GM18520 (cell line): ENCODE measurements at regions not wholly inside any gene's neighbourhood (a gene's known extent, or its start where the extent isn't known, plus 50 kb on each side); places are given as distances from the start of the nearest gene placed in this dataset.
"Not testable (repeated sequence)": the region's sequence is repeated elsewhere in the genome, so short reads cannot be mapped to it uniquely, and the experiment has no call there.

Experiments
- ATAC-seq: cut with Tn5 transposase; IDR thresholded peaks from one replicate; pipeline ENCODE4 v1.9.1; 2021; ENCODE audit not compliant: unreplicated experiment

DNA sequence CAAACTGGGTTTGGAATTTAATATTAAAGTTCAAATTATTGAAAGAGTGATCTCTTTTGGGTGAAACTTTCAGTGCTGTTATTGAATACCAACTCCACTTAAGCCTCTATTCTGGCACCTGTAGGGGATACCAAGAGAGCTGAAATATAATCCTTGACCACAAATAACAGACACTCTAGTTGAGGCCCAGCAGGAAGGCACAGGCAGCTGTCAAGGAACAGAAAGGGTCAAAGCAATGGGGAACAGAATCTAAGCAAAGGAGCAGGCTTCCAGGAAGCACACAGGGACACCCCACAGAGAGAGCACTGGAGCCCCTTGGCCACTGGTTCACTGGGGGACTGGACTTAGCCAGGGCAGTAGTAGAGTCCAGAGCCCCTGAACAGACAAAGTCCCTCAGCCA, 120.9 kb upstream of the SFSWAP start:
- no peak for ATAC-seq

DNA sequence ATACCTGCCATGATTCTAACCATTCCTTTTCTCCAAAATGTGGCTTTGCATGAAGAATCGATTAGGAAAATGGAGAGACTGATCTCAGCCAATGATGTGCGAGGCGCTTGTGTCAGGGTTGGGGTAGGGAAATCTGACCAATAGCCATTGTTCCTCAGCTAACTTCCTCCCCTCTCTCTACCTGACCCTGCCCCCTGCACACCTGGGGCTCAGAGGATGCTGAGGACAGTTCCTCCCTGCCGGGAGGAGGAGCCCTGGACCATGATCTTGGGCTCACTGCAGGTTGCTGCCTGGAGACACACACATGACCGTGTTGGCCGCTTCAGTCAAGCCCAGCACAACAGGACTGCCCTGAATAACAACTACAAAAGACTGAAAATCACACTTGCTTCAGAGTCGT, 119.8 kb upstream of the SFSWAP start:
- ATAC-seq = no peak

DNA sequence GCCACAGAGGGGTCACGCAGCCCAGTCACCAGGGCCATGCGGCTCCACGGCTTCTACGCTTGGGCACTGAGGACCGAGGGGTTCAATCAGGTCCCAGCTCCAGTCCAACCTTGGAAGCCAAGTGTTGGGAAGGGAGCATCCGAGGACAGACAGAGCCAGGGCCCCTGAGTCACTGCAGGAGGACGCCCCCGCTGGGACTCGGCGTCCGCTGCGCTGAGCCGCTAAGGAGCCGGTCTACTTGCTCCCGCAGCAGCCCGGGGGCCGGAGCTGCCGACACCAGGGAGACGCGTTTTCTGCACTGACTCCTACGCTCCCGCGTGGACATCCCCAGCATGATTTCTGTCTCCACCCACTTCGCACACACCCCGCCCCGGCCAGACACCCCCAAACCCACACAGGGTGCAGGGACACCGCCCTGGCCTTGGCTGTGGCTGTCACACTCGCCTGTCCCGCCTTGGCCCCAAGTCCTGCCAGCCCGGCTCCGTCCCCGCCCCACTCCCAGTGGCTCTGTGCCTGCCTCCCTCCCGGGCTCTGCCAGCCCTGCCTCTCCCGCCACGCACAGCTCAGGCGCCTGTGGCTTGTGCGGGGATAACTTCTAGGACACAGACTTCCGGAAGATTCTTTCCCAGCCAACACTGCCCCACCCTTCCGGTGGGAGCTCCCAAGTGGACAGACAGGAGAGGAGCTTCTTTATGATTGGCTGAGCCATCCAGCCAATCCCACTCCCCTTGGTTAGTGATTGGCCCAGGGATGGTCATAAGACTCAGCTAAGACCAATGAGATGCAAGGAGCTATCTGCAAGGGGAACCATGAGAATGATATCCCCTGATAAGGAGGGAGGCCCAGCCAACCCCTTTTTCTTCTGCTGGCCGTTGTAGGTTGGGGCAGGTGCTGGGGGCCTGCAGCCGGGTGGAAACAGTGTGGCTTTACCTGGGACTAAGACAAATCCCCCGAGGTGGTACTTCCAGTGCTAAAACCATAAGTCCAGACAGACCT, 118.9 kb upstream of the SFSWAP start:
- ATAC-seq = no peak

DNA sequence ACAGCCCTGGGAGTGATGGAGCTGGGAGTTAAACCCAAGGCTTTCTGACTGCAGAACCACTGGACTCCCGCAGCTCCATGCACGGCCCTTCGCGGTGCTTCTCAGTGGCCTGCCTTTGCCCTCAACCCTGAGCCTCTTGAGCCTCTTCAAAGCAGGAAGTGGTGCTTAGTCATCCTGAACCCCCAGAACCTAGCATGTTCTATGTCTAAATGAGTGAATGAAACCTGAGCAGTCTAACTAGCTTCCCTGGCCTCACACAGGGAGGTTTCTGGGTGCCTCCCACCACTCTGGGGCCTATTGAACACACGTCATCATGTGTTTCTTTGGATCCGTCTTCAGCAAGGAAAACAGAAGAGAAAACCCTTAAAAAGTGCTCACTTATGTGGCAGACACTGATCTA, 117.9 kb upstream of the SFSWAP start:
- peak; percentile 91 for ATAC-seq

DNA sequence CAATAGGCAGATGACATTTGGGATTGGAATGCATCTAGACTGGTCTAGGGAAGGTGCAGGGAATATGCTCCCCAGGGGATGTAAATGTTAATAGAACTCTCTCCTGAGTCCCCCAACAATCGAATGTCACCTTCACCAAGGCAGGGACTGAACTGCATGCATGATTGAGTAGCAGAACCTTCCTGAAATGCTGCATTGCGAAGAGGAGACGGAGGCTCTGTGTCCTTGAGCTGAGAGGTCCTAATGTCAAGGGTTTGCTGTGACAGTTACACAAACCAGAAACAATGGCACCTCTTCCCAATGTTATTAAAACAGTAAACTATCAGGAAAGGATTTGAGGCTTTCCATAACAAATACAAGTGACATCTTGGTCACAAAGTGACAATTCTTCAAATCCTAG, 117.5 kb upstream of the SFSWAP start:
- ATAC-seq = no peak

DNA sequence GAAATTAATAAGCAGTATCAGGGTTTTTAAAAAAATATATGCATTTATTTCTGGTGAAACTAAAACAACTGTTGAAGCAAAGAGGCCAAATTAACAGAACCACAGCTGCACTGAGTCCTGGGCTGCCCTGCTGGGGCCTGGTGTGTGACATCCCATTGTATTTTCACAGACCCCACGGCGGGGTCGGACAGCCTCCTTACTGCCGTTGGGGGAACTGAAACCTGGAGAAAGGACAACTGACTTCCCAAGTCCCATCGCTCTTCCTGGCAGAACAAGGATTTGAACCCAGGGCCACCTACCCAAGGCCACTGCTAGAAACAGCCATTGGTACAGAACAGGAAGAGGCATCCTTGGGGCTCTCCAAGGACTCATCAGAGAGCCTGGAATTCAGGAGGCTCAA, 114.8 kb upstream of the SFSWAP start:
- no peak for ATAC-seq

DNA sequence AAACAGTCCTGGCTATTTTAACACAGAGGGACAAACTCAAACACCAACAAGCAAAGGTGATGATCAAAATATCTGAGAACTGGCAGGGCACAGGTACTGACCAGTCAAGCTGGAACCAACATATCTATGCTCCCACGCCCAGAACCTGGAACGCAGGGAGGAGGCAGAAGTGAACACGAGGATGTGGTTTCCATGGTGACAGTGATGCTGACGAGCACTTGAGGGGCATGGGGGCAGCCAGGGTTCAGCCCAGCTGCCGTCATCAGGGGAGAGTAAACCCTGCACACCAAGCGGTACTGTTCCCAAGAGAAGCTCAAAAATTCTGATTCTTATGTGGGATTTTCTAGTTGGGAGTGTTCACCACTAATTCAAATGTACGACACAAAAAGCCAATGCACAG, 113.6 kb upstream of the SFSWAP start:
- ATAC-seq = no peak

DNA sequence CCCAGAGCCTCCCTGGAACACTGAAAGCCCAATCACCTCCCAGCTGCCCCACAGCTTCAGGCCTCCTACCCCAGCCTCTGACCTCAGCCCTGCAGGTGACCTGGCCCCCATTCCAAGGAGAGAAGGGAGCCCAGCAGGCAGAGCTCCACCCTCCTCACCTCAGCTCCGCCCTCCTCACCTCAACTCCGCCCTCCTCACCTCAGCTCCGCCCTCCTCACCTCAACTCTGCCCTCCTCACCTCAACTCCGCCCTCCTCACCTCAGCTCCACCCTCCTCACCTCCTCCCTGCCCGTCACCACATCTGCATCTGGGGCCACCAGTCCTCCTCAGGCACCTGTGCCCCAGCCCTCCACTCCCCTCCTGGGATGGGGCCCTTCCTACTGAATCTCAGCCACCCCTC, 112.2 kb upstream of the SFSWAP start:
- ATAC-seq = no peak

DNA sequence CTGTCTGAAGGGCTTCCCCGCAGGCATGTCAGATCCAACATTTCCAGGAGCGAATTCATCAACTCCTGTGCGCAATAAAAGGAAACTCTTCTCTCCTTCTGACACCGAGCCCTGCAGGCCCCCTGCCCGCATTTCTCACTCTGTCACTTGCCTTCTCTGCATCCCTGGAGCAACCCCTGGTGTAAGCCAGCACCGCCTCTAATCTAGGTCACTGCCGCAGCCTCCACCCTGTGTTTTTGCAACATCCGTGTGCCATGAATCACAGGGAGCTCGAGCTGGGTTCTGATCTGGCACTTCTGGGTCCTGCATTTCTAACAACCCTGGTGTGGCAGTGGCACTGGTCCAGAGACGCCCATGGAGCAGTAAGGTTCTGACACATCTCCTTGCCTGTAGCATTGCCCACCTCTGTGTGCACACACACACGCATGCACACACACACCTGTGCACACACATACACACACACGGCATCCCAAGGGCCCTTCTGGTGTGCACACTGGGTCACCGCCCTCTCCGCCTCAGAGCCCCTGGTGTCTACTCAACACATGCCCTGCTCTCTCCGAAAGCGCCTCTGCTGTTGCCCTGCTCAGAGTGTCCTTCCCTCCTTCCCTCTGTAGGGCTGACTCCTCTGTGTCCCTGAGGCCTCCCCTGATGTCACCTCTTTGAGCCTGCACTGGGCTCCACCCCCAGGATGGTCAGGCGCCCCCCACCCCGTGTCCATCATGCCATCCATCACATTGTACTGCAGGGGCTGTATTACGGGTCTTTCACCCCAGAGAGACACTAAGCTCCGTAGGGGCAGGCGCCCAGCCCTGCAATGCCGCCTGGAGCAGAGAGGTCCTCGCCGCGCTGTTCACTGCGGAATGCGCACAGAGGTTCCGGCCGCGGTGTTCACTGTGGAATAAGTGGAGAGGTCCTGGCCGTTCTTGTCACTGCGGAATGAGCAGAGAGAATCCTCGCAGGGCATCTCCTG, 111.4 kb upstream of the SFSWAP start:
- ATAC-seq = no peak

DNA sequence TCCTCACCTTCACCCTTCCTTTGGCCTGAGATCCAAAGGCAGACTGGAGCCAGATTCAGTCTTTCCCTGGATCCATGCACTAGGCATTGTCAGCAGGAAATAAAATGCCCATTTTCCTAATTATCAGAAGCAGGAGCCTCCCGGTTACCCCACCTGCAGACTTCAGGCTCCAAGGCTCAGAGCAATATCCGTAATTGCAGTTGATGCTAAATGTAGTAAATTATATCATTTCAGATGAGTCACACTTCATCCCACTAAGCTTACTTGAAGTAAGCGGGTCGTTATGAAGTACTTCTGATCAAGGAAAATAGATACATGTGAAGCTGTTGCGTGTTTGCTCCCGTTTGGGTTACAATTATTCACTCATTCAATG, 110.7 kb upstream of the SFSWAP start:
- no peak for ATAC-seq

DNA sequence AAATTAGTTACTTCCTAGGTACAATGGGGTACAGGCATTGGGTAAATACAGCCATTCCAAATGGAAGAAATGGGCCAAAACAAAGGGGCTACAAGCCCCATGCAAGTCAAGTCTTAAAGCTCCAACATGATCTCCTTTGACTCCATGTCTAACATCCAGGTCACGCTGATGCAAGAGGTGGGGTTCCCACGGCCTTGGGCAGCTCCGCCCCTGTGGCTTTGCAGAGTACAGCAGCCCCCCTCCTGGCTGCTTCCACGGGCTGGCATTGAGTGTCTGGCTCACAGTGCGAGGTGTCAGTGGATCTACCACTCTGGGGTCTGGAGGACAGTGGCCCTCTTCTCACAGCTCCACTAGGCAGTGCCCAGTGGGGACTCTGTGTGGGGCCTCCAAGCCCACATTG, 109.4 kb upstream of the SFSWAP start:
- not testable (repeated sequence) for ATAC-seq

DNA sequence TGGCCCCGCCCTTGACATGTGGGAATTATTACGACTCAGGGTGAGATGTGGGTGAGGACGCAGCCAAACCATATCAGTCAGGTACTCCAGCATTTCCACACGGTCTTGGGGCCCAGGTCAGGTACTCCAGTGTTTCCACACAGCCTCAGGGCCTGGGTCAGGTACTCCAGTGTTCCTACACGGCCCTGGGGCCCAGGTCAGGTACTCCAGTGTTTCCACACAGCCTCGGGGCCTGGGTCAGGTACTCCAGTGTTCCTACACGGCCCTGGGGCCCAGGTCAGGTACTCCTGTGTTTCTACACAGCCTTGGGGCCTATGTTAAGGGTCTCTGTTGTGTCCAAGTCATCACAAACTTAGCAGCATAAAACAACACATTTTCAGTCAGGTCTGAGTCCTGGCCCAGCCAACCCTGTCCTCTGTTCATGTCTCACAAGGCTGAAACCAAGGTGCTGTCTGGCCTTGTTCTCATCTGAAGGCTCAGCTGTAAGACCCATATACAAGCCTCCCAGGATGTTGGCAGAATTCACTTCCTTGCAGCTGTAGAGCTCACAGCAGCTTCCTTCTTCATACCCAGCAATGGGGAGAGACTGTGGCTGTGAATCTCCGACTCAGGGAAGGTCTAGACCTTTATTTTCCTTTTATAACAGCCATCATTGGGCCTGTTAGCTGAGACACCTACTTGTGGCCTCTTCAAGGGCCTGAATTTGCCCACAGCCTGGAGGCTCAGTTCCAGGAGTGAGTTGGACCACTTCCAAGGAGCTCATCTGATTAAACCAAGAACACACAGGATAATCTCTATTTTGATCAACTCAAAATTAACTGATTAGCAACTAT, 107.6 kb upstream of the SFSWAP start:
- ATAC-seq = no peak

DNA sequence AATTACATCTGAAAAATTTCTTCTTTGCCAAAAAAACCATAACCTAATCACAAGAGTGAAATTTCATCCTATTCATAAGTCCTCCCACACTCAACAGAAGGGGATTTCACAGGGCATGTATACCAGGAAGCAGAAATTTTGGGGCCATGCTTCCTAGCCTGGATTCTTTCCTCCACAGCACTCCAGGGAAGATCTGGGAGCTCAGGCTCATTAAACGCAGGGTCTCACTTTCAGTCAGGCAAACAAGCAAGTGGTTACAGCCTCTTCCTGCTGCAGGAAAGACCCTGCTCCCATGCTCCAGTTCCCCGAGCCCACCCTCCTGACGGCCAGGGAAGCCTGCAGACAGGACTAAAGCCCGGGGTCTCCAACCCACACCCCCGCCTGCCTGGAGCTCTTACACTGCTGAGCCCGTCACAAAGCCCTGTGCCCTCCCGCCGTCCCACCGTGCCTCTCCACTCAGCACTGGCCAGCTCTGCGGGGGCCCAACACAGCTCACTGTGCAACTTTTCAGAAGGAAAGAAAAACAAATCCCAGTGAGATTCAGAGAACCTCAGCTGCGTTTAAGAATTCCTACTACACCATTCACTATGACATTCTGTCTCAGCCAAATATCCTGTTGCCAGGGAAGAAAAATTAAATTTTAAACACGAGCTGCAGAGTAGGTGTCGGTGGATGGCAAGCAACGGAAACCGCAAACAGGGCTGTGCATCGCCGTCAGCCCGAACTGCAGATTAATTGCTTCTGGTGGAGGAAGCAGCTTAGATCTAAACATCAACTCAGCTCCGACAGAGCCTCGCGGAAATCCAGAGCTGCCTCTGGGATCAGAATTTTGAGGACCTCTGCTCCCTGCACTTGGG, 106.7 kb upstream of the SFSWAP start:
- no peak for ATAC-seq

DNA sequence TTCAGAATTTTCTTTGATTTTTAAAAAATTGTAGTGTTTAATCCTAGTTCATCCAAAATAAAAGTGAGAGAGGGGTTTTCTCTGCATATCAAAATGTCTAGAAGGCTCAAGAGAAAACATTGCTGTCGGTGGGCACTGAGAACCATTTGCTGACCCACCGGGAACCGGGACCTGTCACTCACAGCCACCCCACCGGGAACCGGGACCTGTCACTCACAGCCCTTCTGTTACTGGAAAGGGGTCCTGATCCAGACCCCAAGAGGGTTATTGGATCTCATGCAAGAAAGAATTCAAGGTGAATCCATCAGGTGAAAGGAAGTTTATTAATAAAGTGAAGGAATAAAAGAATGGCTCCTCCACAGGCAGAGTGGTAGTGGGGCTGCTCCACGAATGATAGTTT, 106.0 kb upstream of the SFSWAP start:
- ATAC-seq = no peak

DNA sequence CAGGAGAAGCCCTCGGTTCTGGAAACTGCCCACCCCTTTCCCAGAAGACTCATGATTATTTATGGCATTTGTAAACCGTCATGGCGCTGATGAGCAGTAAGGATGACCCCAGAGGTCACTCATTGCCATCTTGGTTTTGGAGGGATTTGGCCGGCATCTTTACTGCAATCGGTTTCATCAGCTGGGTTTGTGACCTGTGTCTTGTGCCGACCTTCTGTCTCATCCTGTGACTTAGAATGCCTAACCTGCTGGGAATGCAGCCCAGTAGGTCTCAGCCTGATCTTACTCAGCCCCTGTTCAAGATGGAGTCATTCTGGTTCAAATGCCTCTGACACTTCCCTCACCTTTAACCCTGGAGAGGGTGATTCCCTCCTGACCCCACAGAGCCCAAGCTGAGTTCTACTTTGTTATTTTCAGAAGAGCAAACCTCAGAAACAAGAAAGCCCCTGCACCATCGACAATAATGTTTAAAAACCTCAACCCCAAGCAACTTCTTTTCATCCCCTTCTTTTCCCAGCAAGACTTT, 105.5 kb upstream of the SFSWAP start:
- no peak for ATAC-seq

DNA sequence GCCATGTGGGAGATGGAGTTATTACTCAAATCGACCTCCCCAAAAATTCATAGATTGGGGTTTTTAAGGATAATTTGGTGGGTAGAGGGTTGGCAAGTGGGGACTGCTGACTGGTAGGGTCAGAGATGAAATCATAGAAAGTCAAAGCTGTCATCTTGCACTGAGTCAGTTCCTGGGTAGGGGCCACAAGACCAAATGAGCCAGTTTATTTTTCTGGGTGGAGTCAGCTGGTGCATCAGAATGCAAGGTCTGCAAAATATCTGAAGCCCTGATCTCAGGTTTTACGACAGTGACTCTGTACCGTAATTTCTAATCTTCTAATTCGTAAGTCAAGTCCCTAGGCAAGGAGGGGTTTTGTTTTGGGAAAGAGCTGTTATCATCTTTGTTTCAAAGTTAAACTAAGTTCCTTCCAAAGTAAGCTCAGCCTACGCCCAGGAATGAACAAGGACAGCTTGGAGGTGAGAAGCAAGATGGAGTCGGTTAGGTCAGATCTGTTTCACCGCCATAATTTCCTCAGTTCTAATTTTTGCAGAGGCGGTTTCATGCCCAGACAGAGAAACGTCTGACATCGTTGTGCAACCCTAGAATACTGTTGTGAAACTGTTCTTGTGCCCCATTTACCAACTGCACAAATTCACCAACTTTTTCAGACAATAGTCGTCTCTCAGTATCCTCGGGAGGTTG, 104.5 kb upstream of the SFSWAP start:
- no peak for ATAC-seq

DNA sequence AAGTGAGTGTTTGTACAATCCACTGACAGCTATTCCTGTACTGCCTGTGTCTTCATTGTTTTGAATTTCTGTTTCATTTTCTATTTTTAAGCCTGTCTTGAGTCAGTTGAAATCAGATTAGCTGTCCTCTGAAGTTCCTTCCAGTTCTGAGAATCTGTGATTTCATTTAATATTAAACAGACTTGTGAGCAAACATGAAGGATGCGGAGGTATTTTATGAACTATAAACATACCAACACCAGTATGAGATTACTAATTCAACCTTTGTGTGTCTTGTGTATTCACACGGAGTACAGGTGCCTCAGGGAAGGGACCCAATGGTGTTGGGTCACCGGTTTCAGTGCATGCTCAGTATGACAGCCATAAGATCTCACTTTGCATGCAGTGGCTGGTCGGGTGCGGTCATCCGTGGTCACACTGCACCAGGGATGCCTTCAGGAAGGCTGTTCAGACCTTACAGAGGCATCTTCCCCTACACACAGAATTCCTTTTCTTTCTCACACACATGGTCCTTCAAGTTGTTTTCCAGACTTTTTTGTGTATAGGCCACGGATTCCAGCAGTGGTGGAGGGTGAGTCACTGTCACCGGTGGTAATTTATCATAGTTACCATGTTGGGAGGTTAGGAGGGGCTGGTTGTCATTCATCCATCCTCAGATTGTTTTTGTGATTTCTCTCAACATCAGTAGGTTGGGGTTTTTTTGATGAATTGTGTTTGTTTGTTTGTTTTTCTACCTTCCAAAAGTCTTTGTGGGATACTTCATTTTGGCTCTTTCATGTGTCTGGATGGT, 103.0 kb upstream of the SFSWAP start:
- peak; percentile 79 for ATAC-seq
